ENCODE measurements at regions not wholly inside any gene's neighbourhood (a gene's known extent, or its start where the extent isn't known, plus 50 kb on each side); places are given as distances from the start of the nearest gene placed in this dataset.

DNA sequence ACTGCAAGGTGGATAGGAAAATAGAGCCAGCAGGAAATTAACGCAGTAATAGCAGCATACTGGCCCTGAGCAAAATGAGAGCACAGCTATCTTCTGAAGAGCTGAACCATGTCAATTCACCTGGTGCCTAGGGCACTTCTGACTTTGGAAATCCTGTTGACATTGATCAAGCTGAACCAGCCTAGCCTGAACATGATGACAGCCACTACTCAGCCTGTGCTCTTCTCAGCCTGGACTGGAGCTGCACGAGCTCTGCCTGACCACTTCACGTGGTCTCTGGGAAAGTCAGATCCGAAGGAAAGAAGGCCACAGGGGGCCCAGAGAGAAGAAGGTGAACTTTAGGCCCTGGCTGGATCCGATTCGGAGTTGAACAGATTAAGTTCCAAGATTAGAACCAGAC, 421.9 kb downstream of the LPIN1 start:
- TF ChIP-seq, protein P1, sequence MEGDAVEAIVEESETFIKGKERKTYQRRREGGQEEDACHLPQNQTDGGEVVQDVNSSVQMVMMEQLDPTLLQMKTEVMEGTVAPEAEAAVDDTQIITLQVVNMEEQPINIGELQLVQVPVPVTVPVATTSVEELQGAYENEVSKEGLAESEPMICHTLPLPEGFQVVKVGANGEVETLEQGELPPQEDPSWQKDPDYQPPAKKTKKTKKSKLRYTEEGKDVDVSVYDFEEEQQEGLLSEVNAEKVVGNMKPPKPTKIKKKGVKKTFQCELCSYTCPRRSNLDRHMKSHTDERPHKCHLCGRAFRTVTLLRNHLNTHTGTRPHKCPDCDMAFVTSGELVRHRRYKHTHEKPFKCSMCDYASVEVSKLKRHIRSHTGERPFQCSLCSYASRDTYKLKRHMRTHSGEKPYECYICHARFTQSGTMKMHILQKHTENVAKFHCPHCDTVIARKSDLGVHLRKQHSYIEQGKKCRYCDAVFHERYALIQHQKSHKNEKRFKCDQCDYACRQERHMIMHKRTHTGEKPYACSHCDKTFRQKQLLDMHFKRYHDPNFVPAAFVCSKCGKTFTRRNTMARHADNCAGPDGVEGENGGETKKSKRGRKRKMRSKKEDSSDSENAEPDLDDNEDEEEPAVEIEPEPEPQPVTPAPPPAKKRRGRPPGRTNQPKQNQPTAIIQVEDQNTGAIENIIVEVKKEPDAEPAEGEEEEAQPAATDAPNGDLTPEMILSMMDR (IDR thresholded peaks at IDR 0.05): no peak
- no peak for TF ChIP-seq POLR2A (IDR thresholded peaks at IDR 0.05)
